ENCODE measurements at regions not wholly inside any gene's neighbourhood (a gene's known extent, or its start where the extent isn't known, plus 50 kb on each side); places are given as distances from the start of the nearest gene placed in this dataset.

DNA sequence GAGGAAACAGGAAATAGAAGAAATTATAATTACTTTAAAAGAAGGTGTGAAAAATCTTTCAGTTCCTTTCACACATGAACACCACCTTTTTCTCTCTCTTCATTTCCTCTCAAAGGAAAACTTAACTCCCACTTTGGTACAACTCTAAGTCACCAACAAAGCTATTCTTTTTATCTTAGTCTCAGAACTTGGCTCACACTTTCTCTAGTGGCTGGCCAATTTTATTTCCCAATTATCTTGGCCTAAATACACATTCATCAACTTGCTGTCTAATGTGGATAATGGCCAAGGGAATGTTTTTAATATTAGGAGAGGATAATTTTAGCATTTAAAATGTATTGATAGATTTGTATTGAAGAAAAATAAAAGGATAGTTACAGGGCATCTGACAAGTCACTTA lies 64.5 kb upstream of the NAV3 start (continued):
- TF ChIP-seq, protein P1, sequence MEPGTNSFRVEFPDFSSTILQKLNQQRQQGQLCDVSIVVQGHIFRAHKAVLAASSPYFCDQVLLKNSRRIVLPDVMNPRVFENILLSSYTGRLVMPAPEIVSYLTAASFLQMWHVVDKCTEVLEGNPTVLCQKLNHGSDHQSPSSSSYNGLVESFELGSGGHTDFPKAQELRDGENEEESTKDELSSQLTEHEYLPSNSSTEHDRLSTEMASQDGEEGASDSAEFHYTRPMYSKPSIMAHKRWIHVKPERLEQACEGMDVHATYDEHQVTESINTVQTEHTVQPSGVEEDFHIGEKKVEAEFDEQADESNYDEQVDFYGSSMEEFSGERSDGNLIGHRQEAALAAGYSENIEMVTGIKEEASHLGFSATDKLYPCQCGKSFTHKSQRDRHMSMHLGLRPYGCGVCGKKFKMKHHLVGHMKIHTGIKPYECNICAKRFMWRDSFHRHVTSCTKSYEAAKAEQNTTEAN (CRISPR knock-in tag; IDR thresholded peaks at IDR 0.05): no peak
- TF ChIP-seq SIN3B (IDR thresholded peaks at IDR 0.05; ENCODE audit: low read depth): no peak
- TF ChIP-seq, protein P2, sequence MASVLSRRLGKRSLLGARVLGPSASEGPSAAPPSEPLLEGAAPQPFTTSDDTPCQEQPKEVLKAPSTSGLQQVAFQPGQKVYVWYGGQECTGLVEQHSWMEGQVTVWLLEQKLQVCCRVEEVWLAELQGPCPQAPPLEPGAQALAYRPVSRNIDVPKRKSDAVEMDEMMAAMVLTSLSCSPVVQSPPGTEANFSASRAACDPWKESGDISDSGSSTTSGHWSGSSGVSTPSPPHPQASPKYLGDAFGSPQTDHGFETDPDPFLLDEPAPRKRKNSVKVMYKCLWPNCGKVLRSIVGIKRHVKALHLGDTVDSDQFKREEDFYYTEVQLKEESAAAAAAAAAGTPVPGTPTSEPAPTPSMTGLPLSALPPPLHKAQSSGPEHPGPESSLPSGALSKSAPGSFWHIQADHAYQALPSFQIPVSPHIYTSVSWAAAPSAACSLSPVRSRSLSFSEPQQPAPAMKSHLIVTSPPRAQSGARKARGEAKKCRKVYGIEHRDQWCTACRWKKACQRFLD (CRISPR knock-in tag; IDR thresholded peaks at IDR 0.05): no peak
- no peak for TF ChIP-seq ZNF57 (CRISPR knock-in tag; IDR thresholded peaks at IDR 0.05)
- TF ChIP-seq TCF7L2 (IDR thresholded peaks at IDR 0.05; ENCODE audit: low read depth, low read length): no peak

DNA sequence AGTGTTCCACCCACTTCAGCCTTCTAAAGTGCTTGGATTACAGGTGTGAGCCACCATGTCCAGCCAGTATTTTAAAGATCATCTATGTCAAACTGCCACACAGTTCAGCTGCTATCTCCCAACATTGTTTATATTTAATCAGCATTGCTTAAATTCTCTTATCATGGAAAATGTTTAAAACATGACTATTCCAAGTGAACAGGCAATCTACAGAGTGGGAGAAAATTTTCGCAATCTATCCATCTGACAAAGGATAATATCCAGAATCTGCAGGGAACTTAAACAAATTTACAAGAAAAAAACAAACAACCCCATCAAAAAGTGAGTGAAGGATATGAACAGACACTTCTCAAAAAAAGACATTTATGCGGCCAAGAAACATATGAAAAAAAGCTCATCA lies 69.4 kb upstream of the NAV3 start:
- H3K9ac ChIP-seq (ENCODE audit: insufficient read depth in 1 of 2, low read depth in 2 of 2, low read length in 2 of 2): no peak overlapping the region
- H4K20me1 ChIP-seq (replicated peaks; ENCODE audit: control insufficient read depth, insufficient read depth, low read length): no peaks in the 10 kb centered on the region
- H3K9me3 ChIP-seq (replicated peaks; ENCODE audit: control insufficient read depth, insufficient read depth, low read depth, low read length): no peaks in the 10 kb centered on the region
- no peaks in the 10 kb centered on the region for H3K27me3 ChIP-seq (ENCODE audit: control insufficient read depth in 2 of 2, insufficient read depth in 2 of 2, low read length in 2 of 2)
- ChIA-PET CTCF (ENCODE audit: low intra/inter-chr PET ratio) (no interaction called here), POLR2A (no interaction called here)
- intact Hi-C loops (cut with micrococcal nuclease): no loop called here
- no peak overlapping the region for H3K27ac ChIP-seq (ENCODE audit: extremely low read depth, low read depth, low read length)
- no peak overlapping the region for H3K4me2 ChIP-seq (ENCODE audit: insufficient read depth, low read length)
- in situ Hi-C loops (cut with MboI): no loop called here
- H3K79me2 ChIP-seq (ENCODE audit: control insufficient read depth, insufficient read depth, low read length): no peaks in the 10 kb centered on the region
- no peak overlapping the region for H3K4me3 ChIP-seq
- H3K4me1 ChIP-seq (replicated peaks in 1 of 2; ENCODE audit: control insufficient read depth in 2 of 2, insufficient read depth in 2 of 2, low read length in 2 of 2): no peaks in the 10 kb centered on the region
- no peak for FAIRE-seq
- no peaks in the 10 kb centered on the region for H3K36me3 ChIP-seq (ENCODE audit: control insufficient read depth, insufficient read depth, low read length)
- no peaks in the 10 kb centered on the region for H3K9me1 ChIP-seq (ENCODE audit: control insufficient read depth, insufficient read depth, low read length)
- ATAC-seq: no peak
- H2AFZ ChIP-seq (ENCODE audit: low read depth, low read length): no peak overlapping the region
- 8% methylated on average over 2 of the region's 2 CpGs for WGBS (ENCODE audit: insufficient coverage, low coverage, missing lambda C conversion rate)
- no TSS peak for BruUV-seq (replicated peaks)
- no peak for DNase-seq (ENCODE audit: extremely low read depth in 1 of 4, low spot score in 3 of 4)
- no peak for TF ChIP-seq ETV1 (tag; conservative IDR thresholded peaks at IDR 0.05; ENCODE audit: low read depth)
- TF ChIP-seq, protein P3, sequence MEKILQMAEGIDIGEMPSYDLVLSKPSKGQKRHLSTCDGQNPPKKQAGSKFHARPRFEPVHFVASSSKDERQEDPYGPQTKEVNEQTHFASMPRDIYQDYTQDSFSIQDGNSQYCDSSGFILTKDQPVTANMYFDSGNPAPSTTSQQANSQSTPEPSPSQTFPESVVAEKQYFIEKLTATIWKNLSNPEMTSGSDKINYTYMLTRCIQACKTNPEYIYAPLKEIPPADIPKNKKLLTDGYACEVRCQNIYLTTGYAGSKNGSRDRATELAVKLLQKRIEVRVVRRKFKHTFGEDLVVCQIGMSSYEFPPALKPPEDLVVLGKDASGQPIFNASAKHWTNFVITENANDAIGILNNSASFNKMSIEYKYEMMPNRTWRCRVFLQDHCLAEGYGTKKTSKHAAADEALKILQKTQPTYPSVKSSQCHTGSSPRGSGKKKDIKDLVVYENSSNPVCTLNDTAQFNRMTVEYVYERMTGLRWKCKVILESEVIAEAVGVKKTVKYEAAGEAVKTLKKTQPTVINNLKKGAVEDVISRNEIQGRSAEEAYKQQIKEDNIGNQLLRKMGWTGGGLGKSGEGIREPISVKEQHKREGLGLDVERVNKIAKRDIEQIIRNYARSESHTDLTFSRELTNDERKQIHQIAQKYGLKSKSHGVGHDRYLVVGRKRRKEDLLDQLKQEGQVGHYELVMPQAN (IDR thresholded peaks at IDR 0.05; ENCODE audit: borderline replicate concordance): no peak
- TF ChIP-seq HMG20B (CRISPR knock-in tag; IDR thresholded peaks at IDR 0.05): no peak
- TF ChIP-seq MAFK (IDR thresholded peaks at IDR 0.05; ENCODE audit: low read length): no peak
- no peak for TF ChIP-seq HSF4 (CRISPR knock-in tag; IDR thresholded peaks at IDR 0.05; ENCODE audit: borderline replicate concordance)
- TF ChIP-seq, protein P4, sequence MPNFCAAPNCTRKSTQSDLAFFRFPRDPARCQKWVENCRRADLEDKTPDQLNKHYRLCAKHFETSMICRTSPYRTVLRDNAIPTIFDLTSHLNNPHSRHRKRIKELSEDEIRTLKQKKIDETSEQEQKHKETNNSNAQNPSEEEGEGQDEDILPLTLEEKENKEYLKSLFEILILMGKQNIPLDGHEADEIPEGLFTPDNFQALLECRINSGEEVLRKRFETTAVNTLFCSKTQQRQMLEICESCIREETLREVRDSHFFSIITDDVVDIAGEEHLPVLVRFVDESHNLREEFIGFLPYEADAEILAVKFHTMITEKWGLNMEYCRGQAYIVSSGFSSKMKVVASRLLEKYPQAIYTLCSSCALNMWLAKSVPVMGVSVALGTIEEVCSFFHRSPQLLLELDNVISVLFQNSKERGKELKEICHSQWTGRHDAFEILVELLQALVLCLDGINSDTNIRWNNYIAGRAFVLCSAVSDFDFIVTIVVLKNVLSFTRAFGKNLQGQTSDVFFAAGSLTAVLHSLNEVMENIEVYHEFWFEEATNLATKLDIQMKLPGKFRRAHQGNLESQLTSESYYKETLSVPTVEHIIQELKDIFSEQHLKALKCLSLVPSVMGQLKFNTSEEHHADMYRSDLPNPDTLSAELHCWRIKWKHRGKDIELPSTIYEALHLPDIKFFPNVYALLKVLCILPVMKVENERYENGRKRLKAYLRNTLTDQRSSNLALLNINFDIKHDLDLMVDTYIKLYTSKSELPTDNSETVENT (CRISPR knock-in tag; IDR thresholded peaks at IDR 0.05): no peak
- TF ChIP-seq, protein P5, sequence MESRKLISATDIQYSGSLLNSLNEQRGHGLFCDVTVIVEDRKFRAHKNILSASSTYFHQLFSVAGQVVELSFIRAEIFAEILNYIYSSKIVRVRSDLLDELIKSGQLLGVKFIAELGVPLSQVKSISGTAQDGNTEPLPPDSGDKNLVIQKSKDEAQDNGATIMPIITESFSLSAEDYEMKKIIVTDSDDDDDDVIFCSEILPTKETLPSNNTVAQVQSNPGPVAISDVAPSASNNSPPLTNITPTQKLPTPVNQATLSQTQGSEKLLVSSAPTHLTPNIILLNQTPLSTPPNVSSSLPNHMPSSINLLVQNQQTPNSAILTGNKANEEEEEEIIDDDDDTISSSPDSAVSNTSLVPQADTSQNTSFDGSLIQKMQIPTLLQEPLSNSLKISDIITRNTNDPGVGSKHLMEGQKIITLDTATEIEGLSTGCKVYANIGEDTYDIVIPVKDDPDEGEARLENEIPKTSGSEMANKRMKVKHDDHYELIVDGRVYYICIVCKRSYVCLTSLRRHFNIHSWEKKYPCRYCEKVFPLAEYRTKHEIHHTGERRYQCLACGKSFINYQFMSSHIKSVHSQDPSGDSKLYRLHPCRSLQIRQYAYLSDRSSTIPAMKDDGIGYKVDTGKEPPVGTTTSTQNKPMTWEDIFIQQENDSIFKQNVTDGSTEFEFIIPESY (CRISPR knock-in tag; IDR thresholded peaks at IDR 0.05): no peak
- no peak for TF ChIP-seq TCF3 (CRISPR knock-in tag; IDR thresholded peaks at IDR 0.05)
